Parathyroid adenoma (tissue), 2 donors: ENCODE measurements at regions not wholly inside any gene's neighbourhood (a gene's known extent, or its start where the extent isn't known, plus 50 kb on each side); places are given as distances from the start of the nearest gene placed in this dataset.

ENCODE experiments used
- H2AFZ ChIP-seq: fragments of 300-600 bp; sonication (generic); one replicate; pipeline ENCODE4 v1.7.0; 2017; ENCODE audit warnings: antibody characterized with exemption, mild to moderate bottlenecking
- H3K27ac ChIP-seq: fragments of 300-600 bp; sonication (generic); one replicate; pipeline ENCODE4 v1.7.0; 2017
- H3K27me3 ChIP-seq: fragments of 300-600 bp; sonication (generic); one replicate; pipeline ENCODE4 v1.7.0; 2017; ENCODE audit warnings: low read length; ENCODE audit not compliant: control insufficient read depth, insufficient read depth
- H3K36me3 ChIP-seq: fragments of 300-600 bp; sonication (generic); one replicate; pipeline ENCODE4 v1.7.0; 2017; ENCODE audit warnings: low read length; ENCODE audit not compliant: control insufficient read depth, insufficient read depth
- H3K4me1 ChIP-seq: fragments of 300-600 bp; sonication (generic); one replicate; pipeline ENCODE4 v1.7.0; 2017; ENCODE audit warnings: control low read depth
- H3K4me2 ChIP-seq: fragments of 300-600 bp; sonication (generic); one replicate; pipeline ENCODE4 v1.7.0; 2017; ENCODE audit warnings: low read length
- H3K4me3 ChIP-seq: fragments of 300-600 bp; sonication (generic); one replicate; pipeline ENCODE4 v1.7.0; 2017; ENCODE audit warnings: low read depth, low read length
- H3K79me2 ChIP-seq: fragments of 300-600 bp; sonication (generic); one replicate; pipeline ENCODE4 v1.7.0; 2017; ENCODE audit warnings: control low read depth
- H3K9ac ChIP-seq: fragments of 300-600 bp; sonication (generic); one replicate; pipeline ENCODE4 v1.7.0; 2017; ENCODE audit warnings: mild to moderate bottlenecking
- H3K9me3 ChIP-seq: fragments of 300-600 bp; sonication (generic); one replicate; pipeline ENCODE4 v1.7.0; 2017; ENCODE audit warnings: low read length; ENCODE audit not compliant: control insufficient read depth
- TF ChIP-seq, protein P1 (sequence below): fragments of 300-600 bp; sonication (generic); IDR thresholded peaks from one replicate; pipeline ENCODE4 v1.7.0; 2017; ENCODE audit warnings: antibody characterized with exemption, mild to moderate bottlenecking
- donor health status: primary hyperparathyroidism.

DNA sequence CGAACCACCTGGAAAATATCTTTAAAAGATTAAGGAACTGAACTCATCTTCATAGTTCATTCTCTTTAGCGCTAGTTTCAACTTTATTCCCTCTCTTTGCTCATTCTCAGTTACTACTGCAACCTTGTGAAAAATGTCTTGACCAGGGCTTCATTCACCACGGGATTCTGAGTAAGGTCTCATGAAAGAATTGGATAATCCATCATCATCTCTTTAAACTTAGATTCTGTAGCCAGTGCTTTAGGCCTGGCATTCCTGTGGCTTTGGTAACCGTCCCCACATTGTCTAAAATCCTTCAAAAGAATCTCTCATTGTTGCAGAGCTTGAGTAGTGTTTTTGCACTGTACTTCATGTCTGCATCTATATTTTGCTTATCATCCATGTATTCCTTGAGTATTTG is 229.5 kb downstream of the ETAA1 start:
- Histone ChIP-seq H3K36me3 (no peaks in the 10 kb centered on the region), H3K4me2 (no peak overlapping the region), H3K4me1 (no peaks in the 10 kb centered on the region), H3K4me3 (no peak overlapping the region), H3K27me3 (no peaks in the 10 kb centered on the region), H3K79me2 (no peaks in the 10 kb centered on the region), H3K9ac (no peak overlapping the region), H2AFZ (no peak overlapping the region), H3K27ac (no peak overlapping the region), H3K9me3 (no peaks in the 10 kb centered on the region)
- TF ChIP-seq, protein P1, sequence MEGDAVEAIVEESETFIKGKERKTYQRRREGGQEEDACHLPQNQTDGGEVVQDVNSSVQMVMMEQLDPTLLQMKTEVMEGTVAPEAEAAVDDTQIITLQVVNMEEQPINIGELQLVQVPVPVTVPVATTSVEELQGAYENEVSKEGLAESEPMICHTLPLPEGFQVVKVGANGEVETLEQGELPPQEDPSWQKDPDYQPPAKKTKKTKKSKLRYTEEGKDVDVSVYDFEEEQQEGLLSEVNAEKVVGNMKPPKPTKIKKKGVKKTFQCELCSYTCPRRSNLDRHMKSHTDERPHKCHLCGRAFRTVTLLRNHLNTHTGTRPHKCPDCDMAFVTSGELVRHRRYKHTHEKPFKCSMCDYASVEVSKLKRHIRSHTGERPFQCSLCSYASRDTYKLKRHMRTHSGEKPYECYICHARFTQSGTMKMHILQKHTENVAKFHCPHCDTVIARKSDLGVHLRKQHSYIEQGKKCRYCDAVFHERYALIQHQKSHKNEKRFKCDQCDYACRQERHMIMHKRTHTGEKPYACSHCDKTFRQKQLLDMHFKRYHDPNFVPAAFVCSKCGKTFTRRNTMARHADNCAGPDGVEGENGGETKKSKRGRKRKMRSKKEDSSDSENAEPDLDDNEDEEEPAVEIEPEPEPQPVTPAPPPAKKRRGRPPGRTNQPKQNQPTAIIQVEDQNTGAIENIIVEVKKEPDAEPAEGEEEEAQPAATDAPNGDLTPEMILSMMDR, result no peak

DNA sequence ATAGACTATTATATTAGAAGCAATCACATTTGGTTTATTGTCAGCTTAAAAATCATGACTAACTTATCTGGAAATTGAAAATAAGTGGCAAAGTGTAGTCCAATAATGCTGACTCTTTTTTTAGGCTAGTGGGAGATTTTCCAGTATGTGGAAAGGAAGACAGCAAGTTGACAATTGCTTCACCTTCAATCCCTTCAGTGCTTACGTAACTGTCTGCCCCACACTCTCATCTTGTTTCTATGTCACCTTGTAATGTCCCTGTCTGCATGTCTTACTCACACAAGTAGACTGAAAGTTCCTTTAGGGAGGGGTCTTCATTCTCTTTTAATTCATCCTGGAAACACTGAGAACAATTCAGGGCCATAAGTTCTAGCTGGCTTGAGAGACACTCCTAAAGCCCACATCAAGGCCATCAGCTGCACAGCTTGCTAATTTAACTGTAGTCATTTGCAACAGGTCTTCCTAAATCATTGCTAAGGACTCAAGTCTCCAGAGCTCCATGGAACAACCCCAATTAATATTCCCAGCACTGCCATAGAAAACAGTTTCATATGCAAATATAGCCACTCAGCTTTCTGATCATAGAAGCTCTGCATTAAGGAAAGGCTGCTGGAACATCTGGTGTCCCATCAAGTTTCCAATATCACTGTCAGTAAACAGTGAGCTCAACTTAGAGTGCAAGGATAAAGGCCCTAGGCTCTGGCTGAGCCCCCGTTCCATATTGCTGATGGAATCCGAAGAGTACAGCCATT is 230.5 kb downstream of the ETAA1 start:
- Histone ChIP-seq H3K27ac (no peak overlapping the region), H3K36me3 (no peaks in the 10 kb centered on the region), H3K4me1 (no peaks in the 10 kb centered on the region), H3K4me3 (no peak overlapping the region), H2AFZ (no peak overlapping the region), H3K27me3 (no peaks in the 10 kb centered on the region), H3K9me3 (no peaks in the 10 kb centered on the region), H3K4me2 (no peak overlapping the region), H3K79me2 (no peaks in the 10 kb centered on the region), H3K9ac (no peak overlapping the region)
- TF ChIP-seq, protein P1, result no peak

DNA sequence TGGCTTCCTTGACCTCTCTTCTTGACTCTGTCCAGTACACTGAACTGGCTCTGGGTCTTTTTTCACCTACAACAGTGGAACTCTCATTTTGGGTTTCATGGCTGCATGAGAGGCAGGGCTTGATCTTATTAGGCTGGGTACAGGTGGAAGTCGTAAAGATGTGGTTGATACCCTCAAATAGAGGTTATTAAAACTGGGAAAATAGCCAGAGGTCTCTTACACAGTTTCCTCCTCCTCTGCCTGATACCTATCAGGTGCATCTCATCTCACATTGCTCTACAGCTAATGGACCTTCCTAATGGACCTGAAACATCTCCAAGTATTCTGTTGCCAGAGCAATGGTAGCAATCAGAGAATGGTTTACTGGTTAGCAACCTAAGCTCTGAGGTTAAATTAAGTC is 231.8 kb downstream of the ETAA1 start:
- Histone ChIP-seq H3K79me2 (no peaks in the 10 kb centered on the region), H3K4me2 (no peak overlapping the region), H3K9me3 (no peaks in the 10 kb centered on the region), H3K27ac (no peak overlapping the region), H3K36me3 (no peaks in the 10 kb centered on the region), H2AFZ (no peak overlapping the region), H3K4me1 (no peaks in the 10 kb centered on the region), H3K9ac (no peak overlapping the region), H3K4me3 (no peak overlapping the region), H3K27me3 (no peaks in the 10 kb centered on the region)
- TF ChIP-seq, protein P1, result no peak

DNA sequence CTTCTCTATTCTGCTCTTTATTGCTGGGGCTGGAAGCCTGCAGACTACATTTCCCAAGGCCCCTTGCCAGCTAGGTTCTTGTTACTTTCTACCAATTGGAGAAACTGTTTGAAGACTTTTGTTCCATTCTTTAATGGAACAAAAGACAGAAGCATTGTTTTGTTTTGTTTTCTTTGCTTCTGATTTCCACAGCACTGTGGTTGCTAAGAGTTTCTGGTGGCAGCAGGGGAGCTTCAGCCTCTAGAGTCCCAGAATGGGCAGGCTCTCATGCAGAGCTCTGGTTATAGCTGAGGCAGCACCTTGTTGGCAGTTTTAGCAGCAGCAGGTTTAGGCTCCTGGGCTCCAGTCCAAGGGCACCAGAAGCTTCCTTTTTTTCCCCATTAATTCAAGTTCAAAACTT is 234.3 kb downstream of the ETAA1 start:
- no peak overlapping the region for H3K9ac ChIP-seq
- H3K4me1 ChIP-seq, result no peaks in the 10 kb centered on the region
- H3K4me3 ChIP-seq, result no peak overlapping the region
- no peaks in the 10 kb centered on the region for H3K36me3 ChIP-seq
- no peaks in the 10 kb centered on the region for H3K79me2 ChIP-seq
- H2AFZ ChIP-seq, result no peak overlapping the region
- no peaks in the 10 kb centered on the region for H3K27me3 ChIP-seq
- no peaks in the 10 kb centered on the region for H3K9me3 ChIP-seq
- H3K4me2 ChIP-seq, result no peak overlapping the region
- H3K27ac ChIP-seq, result no peak overlapping the region
- TF ChIP-seq, protein P1, result no peak

DNA sequence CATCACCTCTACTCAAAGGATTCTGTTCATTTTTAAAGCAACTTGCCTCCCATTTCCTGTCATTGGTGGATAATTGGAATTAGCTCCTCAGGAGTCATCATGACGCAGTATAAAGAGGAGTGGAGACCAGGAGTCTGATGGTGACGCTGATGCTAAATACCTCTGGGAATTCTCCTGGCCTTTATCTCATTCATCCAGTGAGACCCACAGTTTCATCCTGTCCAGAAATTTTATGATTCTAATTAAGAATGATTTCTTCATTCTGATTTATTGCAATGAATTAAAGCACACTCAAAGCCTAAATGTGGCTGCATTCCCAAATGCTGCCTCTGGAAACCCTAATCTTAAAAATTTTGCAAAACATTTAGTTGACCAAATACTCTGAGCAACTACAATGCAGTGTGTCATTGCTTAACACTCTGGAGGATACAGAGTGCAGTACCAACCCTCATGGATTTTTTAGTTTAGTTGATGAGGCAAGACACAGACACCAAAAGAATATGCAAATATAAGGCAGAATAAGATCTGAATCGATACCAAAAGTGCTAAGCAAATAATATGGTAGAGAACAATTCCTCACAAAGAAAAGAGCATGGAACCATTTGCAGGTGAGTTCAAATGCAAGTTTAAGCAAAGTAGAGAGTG is 236.2 kb downstream of the ETAA1 start:
- Histone ChIP-seq H3K9ac (no peak overlapping the region), H3K27ac (no peak overlapping the region), H3K4me1 (no peaks in the 10 kb centered on the region), H3K27me3 (no peaks in the 10 kb centered on the region), H3K4me3 (no peak overlapping the region), H3K9me3 (no peaks in the 10 kb centered on the region), H2AFZ (no peak overlapping the region), H3K79me2 (no peaks in the 10 kb centered on the region), H3K36me3 (no peaks in the 10 kb centered on the region), H3K4me2 (no peak overlapping the region)
- TF ChIP-seq, protein P1, result no peak
